GM23338 (cell line): ENCODE measurements at regions not wholly inside any gene's neighbourhood (a gene's known extent, or its start where the extent isn't known, plus 50 kb on each side); places are given as distances from the start of the nearest gene placed in this dataset.

Source experiments
- CTCF ChIP-seq, 2 experiments: fragments of 200-600 bp in 1 of 2; sonication (generic) in 1 of 2; conservative IDR thresholded peaks; 2 replicates each; pipeline versions ENCODE4 v1.5.1 to v1.6.1; 2016 to 2017; ENCODE audit warnings: antibody characterized with exemption in 2 of 2, low read depth in 2 of 2, mild to moderate bottlenecking in 2 of 2, moderate library complexity in 1 of 2
- EZH2 ChIP-seq: fragments of 200-600 bp; sonication (generic); IDR thresholded peaks from one replicate; pipeline ENCODE4 v1.8.0; 2017; ENCODE audit warnings: antibody characterized with exemption, mild to moderate bottlenecking, low read depth; ENCODE audit not compliant: unreplicated experiment
- EZH2phosphoT487 ChIP-seq: fragments of 200-600 bp; sonication (generic); IDR thresholded peaks from one replicate; pipeline ENCODE4 v1.8.1; 2018; ENCODE audit warnings: antibody characterized with exemption; ENCODE audit not compliant: unreplicated experiment
- POLR2AphosphoS5 ChIP-seq: IDR thresholded peaks from 2 replicates; pipeline ENCODE4 v1.6.1; 2016; ENCODE audit warnings: antibody characterized with exemption, low read depth

DNA sequence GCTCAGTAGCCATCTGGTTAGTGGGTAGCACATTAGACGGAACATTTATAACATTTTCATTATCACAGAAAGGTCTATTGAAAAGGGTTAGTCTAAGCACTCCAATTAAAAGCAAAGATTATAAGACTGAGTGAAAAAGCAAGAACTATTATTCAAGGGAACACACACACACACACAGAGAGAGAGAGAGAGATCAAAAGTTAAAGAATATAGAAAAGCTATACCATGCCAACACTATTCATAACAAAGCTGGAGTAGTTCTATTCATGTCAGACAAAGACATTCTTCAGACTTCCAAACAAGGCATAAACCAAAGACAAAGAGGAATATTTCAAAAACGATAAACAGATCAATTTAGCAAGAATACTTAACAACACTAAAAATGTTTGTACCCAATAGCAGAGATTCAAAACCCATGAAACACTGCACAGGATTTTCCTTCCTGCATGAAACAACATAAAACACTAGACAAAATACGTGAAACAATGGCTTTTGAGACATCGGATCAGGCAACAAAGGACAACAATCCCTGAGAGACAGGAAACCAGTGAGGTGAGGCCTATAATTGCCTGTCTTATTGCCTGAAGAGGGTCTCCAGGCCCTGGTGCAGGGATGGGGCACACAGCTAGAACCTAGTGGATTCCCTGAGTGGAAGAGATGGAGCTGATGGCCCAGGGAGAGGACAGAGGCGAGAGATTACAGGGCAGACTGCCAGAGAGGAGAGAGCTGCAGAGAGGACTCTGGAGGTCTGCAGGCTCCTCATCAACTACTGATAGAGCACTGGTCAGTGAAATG, 83.6 kb upstream of the NPAS2 start:
- TF ChIP-seq CTCF (conservative IDR thresholded peaks at IDR 0.05; ENCODE audit: low read depth in 2 of 2) = no peak
- no peak for TF ChIP-seq EZH2
- no peak for TF ChIP-seq POLR2AphosphoS5
- no peak for TF ChIP-seq EZH2phosphoT487
